ENCODE measurements at regions not wholly inside any gene's neighbourhood (a gene's known extent, or its start where the extent isn't known, plus 50 kb on each side); places are given as distances from the start of the nearest gene placed in this dataset.

- TF ChIP-seq CTCF (IDR thresholded peaks at IDR 0.05): no peak
- no peak for TF ChIP-seq POLR2AphosphoS5 (IDR thresholded peaks at IDR 0.05; ENCODE audit: insufficient read depth in 1 of 2, low read depth in 1 of 2)
- no peak for TF ChIP-seq POLR2A (IDR thresholded peaks at IDR 0.05)
Measured at GRCh38 chr5:103456476-103456875, 106.1 kb downstream of the NUDT12 start.
